ENCODE measurements at regions not wholly inside any gene's neighbourhood (a gene's known extent, or its start where the extent isn't known, plus 50 kb on each side); places are given as distances from the start of the nearest gene placed in this dataset.
"Not testable (repeated sequence)": the region's sequence is repeated elsewhere in the genome, so short reads cannot be mapped to it uniquely, and the experiment has no call there.

- DNase-seq, result no peak
Observed at GRCh38 chr1:118828038-118828437, 160.1 kb downstream of the TBX15 start.

- DNase-seq, result no peak
Observed at GRCh38 chr1:118827636-118828035, 160.5 kb downstream of the TBX15 start.

- no peak for DNase-seq
Observed at GRCh38 chr1:118827207-118827606, 160.9 kb downstream of the TBX15 start.

GRCh38 chr1:118826669-118827068 is 161.5 kb downstream of the TBX15 start:
- DNase-seq, result no peak

- no peak for DNase-seq
Observed at GRCh38 chr1:118825619-118826018, 162.5 kb downstream of the TBX15 start.

GRCh38 chr1:118821801-118822200 is 166.3 kb downstream of the TBX15 start:
- DNase-seq, result no peak

- no peak for DNase-seq
Observed at GRCh38 chr1:118820864-118821263, 167.3 kb downstream of the TBX15 start.

- no peak for DNase-seq
Observed at GRCh38 chr1:118815909-118816308, 172.2 kb downstream of the TBX15 start.

GRCh38 chr1:118812555-118812954 is 175.6 kb downstream of the TBX15 start:
- no peak for DNase-seq

GRCh38 chr1:118811156-118811555 is 177.0 kb downstream of the TBX15 start:
- DNase-seq, result no peak

- no peak for DNase-seq
Observed at GRCh38 chr1:118809586-118809985, 178.6 kb downstream of the TBX15 start.

- not testable (repeated sequence) for DNase-seq
Observed at GRCh38 chr1:118803128-118803527, 185.0 kb downstream of the TBX15 start.

- no peak for DNase-seq
Observed at GRCh38 chr1:118791094-118791691, 196.9 kb downstream of the TBX15 start.

GRCh38 chr1:118788463-118788862 is 199.7 kb downstream of the TBX15 start:
- peak; percentile 28 for DNase-seq

- DNase-seq, result no peak
Observed at GRCh38 chr1:118786454-118787155, 201.5 kb downstream of the TBX15 start.

- DNase-seq, result no peak
Observed at GRCh38 chr1:118785246-118785645, 202.9 kb downstream of the TBX15 start.

- no peak for DNase-seq
Observed at GRCh38 chr1:118783095-118783758, 204.9 kb downstream of the TBX15 start.

GRCh38 chr1:118773656-118774055 is 214.5 kb downstream of the TBX15 start:
- no peak for DNase-seq

- DNase-seq, result no peak
Observed at GRCh38 chr1:118767971-118768370, 220.2 kb downstream of the TBX15 start.

GRCh38 chr1:118753976-118754375 is 234.2 kb downstream of the TBX15 start:
- DNase-seq, result no peak

- no peak for DNase-seq
Observed at GRCh38 chr1:118751166-118751565, 237.0 kb downstream of the TBX15 start.

GRCh38 chr1:118744420-118744819 is 243.7 kb downstream of the TBX15 start:
- DNase-seq, result no peak

GRCh38 chr1:118739501-118739900 is 248.6 kb downstream of the TBX15 start:
- DNase-seq, result no peak

Measured in muscle of arm (tissue), 1 donor.